A549 (cell line): ENCODE measurements at regions not wholly inside any gene's neighbourhood (a gene's known extent, or its start where the extent isn't known, plus 50 kb on each side); places are given as distances from the start of the nearest gene placed in this dataset.

ENCODE experiments used
- ATAC-seq, 2 experiments: fragments of 200-7000 bp in 1 of 2; fragments of >200 bp in 1 of 2; cut with Nextera tagmentation in 1 of 2; cut with Tn5 transposase in 1 of 2; 3 replicates each; pipeline versions ENCODE4 v1.8.0 to v1.9.1; 2018 to 2020; ENCODE audit warnings: mild to moderate bottlenecking in 1 of 2, moderate library complexity in 1 of 2
- CTCF ChIA-PET: fragments of 300-600 bp; sonication (Branson Sonifier 250); formaldehyde crosslinking; extraction: SDS; loops from one replicate; lab custom pipeline; 2021; ENCODE audit warnings: antibody characterized with exemption, inconsistent platforms; lab: Yijun Ruan, JAX
- POLR2A ChIA-PET: fragments of 350-600 bp; formaldehyde crosslinking; extraction: SDS; loops from one replicate; lab custom pipeline; 2021; ENCODE audit warnings: antibody characterized with exemption, inconsistent platforms; lab: Yijun Ruan, JAX
- DNase-seq, 2 experiments: peaks; one replicate each; pipeline versions ENCODE4 v3.0.0 to v3.0.0-alpha.2; 2011 to 2016; ENCODE audit warnings: low read depth in 1 of 2, low spot score in 1 of 2
- FAIRE-seq: peaks from 2 replicates; lab custom pipeline; 2011; peaks lifted over from hg19 to GRCh38; lab: Jason Lieb, UNC
- H3K27ac ChIP-seq, 2 experiments: fragments of >200 bp; sonication (Bioruptor Twin); formaldehyde crosslinking; 3 replicates each; pipeline ENCODE4 v1.5.1; 2016 to 2017
- H3K4me1 ChIP-seq: fragments of >200 bp; sonication (Bioruptor Twin); formaldehyde crosslinking; 3 replicates; pipeline ENCODE4 v1.6.1; 2016
- H3K4me2 ChIP-seq: fragments of >200 bp; sonication (Bioruptor Twin); formaldehyde crosslinking; 3 replicates; pipeline ENCODE4 v1.6.1; 2016
- H3K4me3 ChIP-seq: fragments of >200 bp; sonication (Bioruptor Twin); formaldehyde crosslinking; 3 replicates; pipeline ENCODE4 v1.5.1; 2016
- H3K9me3 ChIP-seq: fragments of >200 bp; sonication (Bioruptor Twin); formaldehyde crosslinking; 3 replicates; pipeline ENCODE4 v1.6.1; 2016
- CBX2 ChIP-seq: fragments of 200-600 bp; sonication (generic); IDR thresholded peaks from 2 replicates; pipeline ENCODE4 v1.6.1; 2016; ENCODE audit warnings: low read depth, mild to moderate bottlenecking, borderline replicate concordance
- CBX8 ChIP-seq: fragments of 200-600 bp; sonication (generic); IDR thresholded peaks from 2 replicates; pipeline ENCODE4 v1.6.1; 2016
- CHD2 ChIP-seq: fragments of 150-350 bp; IDR thresholded peaks from 2 replicates; pipeline ENCODE4 v1.6.1; 2014; ENCODE audit warnings: low read length; ENCODE audit not compliant: partially characterized antibody
- FOSB ChIP-seq: fragments of 250-450 bp; sonication (Bioruptor Pico); IDR thresholded peaks from 2 replicates; pipeline ENCODE4 v1.5.0; 2020; ENCODE audit warnings: mild to moderate bottlenecking, moderate library complexity
- FOXS1 ChIP-seq: fragments of 250-450 bp; sonication (Bioruptor Pico); IDR thresholded peaks from 2 replicates; pipeline ENCODE4 v1.5.0; 2020; ENCODE audit warnings: mild to moderate bottlenecking, moderate library complexity
- HDAC2 ChIP-seq: fragments of 200-600 bp; sonication (generic); IDR thresholded peaks from 2 replicates; pipeline ENCODE4 v1.6.1; 2016
- HEYL ChIP-seq: fragments of 250-450 bp; sonication (Bioruptor Pico); IDR thresholded peaks from 2 replicates; pipeline ENCODE4 v1.8.0; 2021; ENCODE audit warnings: mild to moderate bottlenecking, moderate library complexity
- HMGXB4 ChIP-seq: fragments of 250-450 bp; sonication (Bioruptor Pico); IDR thresholded peaks from 2 replicates; pipeline ENCODE4 v1.5.0; 2021; ENCODE audit warnings: mild to moderate bottlenecking, moderate library complexity, borderline replicate concordance
- HOXB13 ChIP-seq: fragments of 250-450 bp; sonication (Bioruptor Pico); IDR thresholded peaks from 2 replicates; pipeline ENCODE4 v1.5.0; 2020; ENCODE audit warnings: low read depth, mild to moderate bottlenecking, moderate library complexity
- HOXB5 ChIP-seq: fragments of 250-450 bp; sonication (Bioruptor Pico); IDR thresholded peaks from 2 replicates; pipeline ENCODE4 v1.5.0; 2020; ENCODE audit warnings: mild to moderate bottlenecking, moderate library complexity
- KDM1A ChIP-seq: fragments of 200-600 bp; sonication (generic); IDR thresholded peaks from 2 replicates; pipeline ENCODE4 v1.6.1; 2016; ENCODE audit warnings: low read depth, mild to moderate bottlenecking
- MAZ ChIP-seq: fragments of 150-350 bp; IDR thresholded peaks from 2 replicates; pipeline ENCODE4 v1.6.1; 2014; ENCODE audit warnings: antibody characterized with exemption, low read depth, low read length, borderline replicate concordance
- NFE2L2 ChIP-seq: fragments of 150-350 bp; conservative IDR thresholded peaks from 2 replicates; pipeline ENCODE4 v1.6.1; 2014; ENCODE audit warnings: low read length
- NPAS2 ChIP-seq: fragments of 250-450 bp; sonication (Bioruptor Pico); IDR thresholded peaks from 2 replicates; pipeline ENCODE4 v1.8.0; 2022; ENCODE audit warnings: mild to moderate bottlenecking, moderate library complexity, borderline replicate concordance
- NR3C1 ChIP-seq: fragments of >200 bp; sonication (Bioruptor Twin); formaldehyde crosslinking; IDR thresholded peaks from 3 replicates; pipeline ENCODE4 v1.6.1; 2017
- POLR2AphosphoS2 ChIP-seq: conservative IDR thresholded peaks from 2 replicates; pipeline ENCODE4 v1.6.1; 2012; ENCODE audit warnings: low read length, improper control_type of control experiment, inconsistent platforms
- RAD21 ChIP-seq, 2 experiments: fragments of >200 bp in 1 of 2; sonication (Bioruptor Twin) in 1 of 2; formaldehyde crosslinking in 1 of 2; IDR thresholded peaks in 1 of 2; conservative IDR thresholded peaks in 1 of 2; 2 replicates in 1 of 2; 3 replicates in 1 of 2; pipeline ENCODE4 v1.6.1; 2012 to 2018; ENCODE audit warnings: inconsistent platforms in 1 of 2
- RARB ChIP-seq: fragments of 250-450 bp; sonication (Bioruptor Pico); IDR thresholded peaks from 2 replicates; pipeline ENCODE4 v1.8.0; 2021; ENCODE audit warnings: mild to moderate bottlenecking, moderate library complexity
- RCOR1 ChIP-seq: fragments of 150-350 bp; IDR thresholded peaks from 2 replicates; pipeline ENCODE4 v1.6.1; 2014; ENCODE audit warnings: antibody characterized with exemption, low read length, low read depth
- RFX5 ChIP-seq: fragments of 450-650 bp; IDR thresholded peaks from 2 replicates; pipeline ENCODE4 v1.7.1; 2014; ENCODE audit warnings: antibody characterized with exemption, mild to moderate bottlenecking, moderate library complexity
- SMC3 ChIP-seq: fragments of >200 bp; sonication (Bioruptor Twin); formaldehyde crosslinking; IDR thresholded peaks from 3 replicates; pipeline ENCODE4 v1.6.1; 2018; ENCODE audit warnings: inconsistent platforms
- SREBF2 ChIP-seq: fragments of 450-650 bp; IDR thresholded peaks from 2 replicates; pipeline ENCODE4 v1.6.1; 2014; ENCODE audit warnings: mild to moderate bottlenecking, moderate library complexity
- TP53 ChIP-seq: fragments of 250-450 bp; sonication (Bioruptor Pico); IDR thresholded peaks from 2 replicates; pipeline ENCODE4 v1.5.0; 2021; ENCODE audit warnings: mild to moderate bottlenecking, moderate library complexity
- USF2 ChIP-seq: fragments of 450-650 bp; IDR thresholded peaks from 2 replicates; pipeline ENCODE4 v1.6.1; 2014; ENCODE audit warnings: antibody characterized with exemption
- ZFP36 ChIP-seq: fragments of 450-650 bp; IDR thresholded peaks from 2 replicates; pipeline ENCODE4 v1.6.1; 2014; ENCODE audit warnings: borderline replicate concordance; ENCODE audit not compliant: partially characterized antibody
- ZNF302 ChIP-seq: fragments of 250-450 bp; sonication (Bioruptor Pico); IDR thresholded peaks from 2 replicates; pipeline ENCODE4 v1.9.0; 2021; ENCODE audit warnings: inconsistent platforms, mild to moderate bottlenecking, moderate library complexity
- ZSCAN20 ChIP-seq: fragments of 250-450 bp; sonication (Bioruptor Pico); IDR thresholded peaks from 2 replicates; pipeline ENCODE4 v1.8.0; 2022; ENCODE audit warnings: mild to moderate bottlenecking, moderate library complexity
- WGBS: methylation state at CpG from one replicate; pipeline ENCODE4 v1.1.6; 2017; ENCODE audit errors: missing lambda C conversion rate; 5-methylcytosine and 5-hydroxymethylcytosine counted together
- TF ChIP-seq, protein P1 (sequence below): fragments of 150-350 bp; IDR thresholded peaks from 2 replicates; pipeline ENCODE4 v1.6.1; 2014; ENCODE audit warnings: low read depth, mild to moderate bottlenecking, low read length
- TF ChIP-seq, protein P2 (sequence below): IDR thresholded peaks from 2 replicates; pipeline ENCODE4 v1.6.1; 2012; ENCODE audit warnings: low read depth, borderline replicate concordance
- TF ChIP-seq, protein P3 (sequence below): IDR thresholded peaks from 2 replicates; pipeline ENCODE4 v1.6.1; 2012
- TF ChIP-seq, protein P4 (sequence below): fragments of 250-450 bp; sonication (Bioruptor Pico); IDR thresholded peaks from 2 replicates; pipeline ENCODE4 v1.5.0; 2020; ENCODE audit warnings: low read depth, mild to moderate bottlenecking, moderate library complexity

- H3K9me3 ChIP-seq = no peaks in the 10 kb centered on the region
- no peak overlapping the region for H3K27ac ChIP-seq
- H3K4me1 ChIP-seq = no peaks in the 10 kb centered on the region
- POLR2A ChIA-PET = no interaction called here
- ATAC-seq = no peak
- CTCF ChIA-PET = no interaction called here
- no peak for TF ChIP-seq NPAS2
- no peak for TF ChIP-seq HMGXB4 (CRISPR knock-in tag)
- no peak for TF ChIP-seq TP53 (CRISPR knock-in tag)
- TF ChIP-seq, protein P1, sequence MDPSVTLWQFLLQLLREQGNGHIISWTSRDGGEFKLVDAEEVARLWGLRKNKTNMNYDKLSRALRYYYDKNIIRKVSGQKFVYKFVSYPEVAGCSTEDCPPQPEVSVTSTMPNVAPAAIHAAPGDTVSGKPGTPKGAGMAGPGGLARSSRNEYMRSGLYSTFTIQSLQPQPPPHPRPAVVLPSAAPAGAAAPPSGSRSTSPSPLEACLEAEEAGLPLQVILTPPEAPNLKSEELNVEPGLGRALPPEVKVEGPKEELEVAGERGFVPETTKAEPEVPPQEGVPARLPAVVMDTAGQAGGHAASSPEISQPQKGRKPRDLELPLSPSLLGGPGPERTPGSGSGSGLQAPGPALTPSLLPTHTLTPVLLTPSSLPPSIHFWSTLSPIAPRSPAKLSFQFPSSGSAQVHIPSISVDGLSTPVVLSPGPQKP = no peak
- no peak for TF ChIP-seq CBX2
- no peak for TF ChIP-seq NFE2L2
- TF ChIP-seq, protein P2, sequence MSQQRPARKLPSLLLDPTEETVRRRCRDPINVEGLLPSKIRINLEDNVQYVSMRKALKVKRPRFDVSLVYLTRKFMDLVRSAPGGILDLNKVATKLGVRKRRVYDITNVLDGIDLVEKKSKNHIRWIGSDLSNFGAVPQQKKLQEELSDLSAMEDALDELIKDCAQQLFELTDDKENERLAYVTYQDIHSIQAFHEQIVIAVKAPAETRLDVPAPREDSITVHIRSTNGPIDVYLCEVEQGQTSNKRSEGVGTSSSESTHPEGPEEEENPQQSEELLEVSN = no peak
- no peak for TF ChIP-seq HOXB13 (CRISPR knock-in tag)
- no peak for TF ChIP-seq FOXS1 (CRISPR knock-in tag)
- TF ChIP-seq ZSCAN20 (CRISPR knock-in tag) = no peak
- TF ChIP-seq HDAC2 = no peak
- TF ChIP-seq SREBF2 = no peak
- no peak for TF ChIP-seq KDM1A
- no peak for TF ChIP-seq RARB (CRISPR knock-in tag)
- 31% methylated on average over 3 of the region's 3 CpGs for WGBS
- no peak overlapping the region for H3K4me3 ChIP-seq
- no peak overlapping the region for H3K4me2 ChIP-seq
- no peak for DNase-seq
- no peak for FAIRE-seq
These were observed 342.6 kb upstream of the TMPO start for GRCh38 chr12:98172801-98173200.

DNA sequence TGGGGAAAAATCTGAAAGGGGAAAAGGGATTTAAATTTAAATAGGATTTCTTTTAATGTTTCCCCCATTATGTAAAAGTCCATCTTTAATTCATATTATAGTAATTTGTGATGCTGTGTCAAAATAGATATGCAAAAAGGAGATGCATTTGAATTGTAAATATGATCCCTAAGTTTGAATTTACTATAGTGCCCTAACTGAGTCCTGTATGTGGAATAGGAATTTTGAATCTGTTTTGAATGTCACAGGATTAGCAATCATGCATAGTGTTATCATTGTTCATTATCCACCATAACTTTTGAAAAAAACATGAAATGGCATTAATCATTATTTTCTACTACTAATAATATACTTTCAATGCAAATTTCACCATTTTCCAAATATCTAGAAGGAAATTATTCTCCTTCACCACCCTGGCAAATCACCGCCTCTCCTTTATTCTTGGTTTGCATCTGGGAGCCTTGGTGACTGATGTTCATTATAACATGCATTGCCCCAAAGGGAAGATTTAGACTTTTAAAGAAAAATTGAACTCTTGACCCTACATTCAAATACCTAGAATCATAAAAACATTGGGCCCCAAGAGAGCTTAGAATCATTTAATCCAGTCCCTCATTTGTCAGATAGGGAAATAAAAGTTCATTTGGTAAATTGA lies 341.5 kb upstream of the TMPO start:
- ChIA-PET POLR2A (no interaction called here), CTCF (no interaction called here)
- Histone ChIP-seq H3K4me1 (no peaks in the 10 kb centered on the region), H3K27ac (no peak overlapping the region), H3K4me2 (no peak overlapping the region), H3K9me3 (no peaks in the 10 kb centered on the region), H3K4me3 (no peak overlapping the region)
- WGBS = 68% methylated on average over 1 of the region's 1 CpG
- DNase-seq (no peak), ATAC-seq (no peak), FAIRE-seq (no peak)
- TF ChIP-seq NPAS2 = no peak
- TF ChIP-seq, protein P3, sequence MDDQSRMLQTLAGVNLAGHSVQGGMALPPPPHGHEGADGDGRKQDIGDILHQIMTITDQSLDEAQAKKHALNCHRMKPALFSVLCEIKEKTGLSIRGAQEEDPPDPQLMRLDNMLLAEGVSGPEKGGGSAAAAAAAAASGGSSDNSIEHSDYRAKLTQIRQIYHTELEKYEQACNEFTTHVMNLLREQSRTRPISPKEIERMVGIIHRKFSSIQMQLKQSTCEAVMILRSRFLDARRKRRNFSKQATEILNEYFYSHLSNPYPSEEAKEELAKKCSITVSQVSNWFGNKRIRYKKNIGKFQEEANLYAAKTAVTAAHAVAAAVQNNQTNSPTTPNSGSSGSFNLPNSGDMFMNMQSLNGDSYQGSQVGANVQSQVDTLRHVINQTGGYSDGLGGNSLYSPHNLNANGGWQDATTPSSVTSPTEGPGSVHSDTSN = no peak
- TF ChIP-seq MAZ = no peak
- no peak for TF ChIP-seq SMC3
- TF ChIP-seq, protein P4, sequence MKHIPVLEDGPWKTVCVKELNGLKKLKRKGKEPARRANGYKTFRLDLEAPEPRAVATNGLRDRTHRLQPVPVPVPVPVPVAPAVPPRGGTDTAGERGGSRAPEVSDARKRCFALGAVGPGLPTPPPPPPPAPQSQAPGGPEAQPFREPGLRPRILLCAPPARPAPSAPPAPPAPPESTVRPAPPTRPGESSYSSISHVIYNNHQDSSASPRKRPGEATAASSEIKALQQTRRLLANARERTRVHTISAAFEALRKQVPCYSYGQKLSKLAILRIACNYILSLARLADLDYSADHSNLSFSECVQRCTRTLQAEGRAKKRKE (CRISPR knock-in tag) = no peak
- no peak for TF ChIP-seq ZSCAN20 (CRISPR knock-in tag)
- no peak for TF ChIP-seq RCOR1
- TF ChIP-seq KDM1A = no peak
- no peak for TF ChIP-seq NR3C1
- TF ChIP-seq FOSB (CRISPR knock-in tag) = no peak
- TF ChIP-seq POLR2AphosphoS2 = no peak
- TF ChIP-seq RFX5 = no peak
- TF ChIP-seq RAD21 (conservative IDR thresholded peaks at IDR 0.05 in 1 of 2, IDR thresholded peaks at IDR 0.05 in 1 of 2) = no peak
- TF ChIP-seq CHD2 = no peak
- no peak for TF ChIP-seq ZNF302 (CRISPR knock-in tag)
- TF ChIP-seq HEYL (CRISPR knock-in tag) = no peak
- TF ChIP-seq ZFP36 = no peak
- TF ChIP-seq CBX8 = no peak
- TF ChIP-seq HOXB5 (CRISPR knock-in tag) = no peak
- TF ChIP-seq USF2 = no peak
